Right forelimb (tissue), 1 donor: ENCODE measurements at regions not wholly inside any gene's neighbourhood (a gene's known extent, or its start where the extent isn't known, plus 50 kb on each side); places are given as distances from the start of the nearest gene placed in this dataset.
"Not testable (repeated sequence)": the region's sequence is repeated elsewhere in the genome, so short reads cannot be mapped to it uniquely, and the experiment has no call there.

Source experiments
- DNase-seq: peaks from one replicate; pipeline ENCODE4 v3.0.0-alpha.2; 2018

DNA sequence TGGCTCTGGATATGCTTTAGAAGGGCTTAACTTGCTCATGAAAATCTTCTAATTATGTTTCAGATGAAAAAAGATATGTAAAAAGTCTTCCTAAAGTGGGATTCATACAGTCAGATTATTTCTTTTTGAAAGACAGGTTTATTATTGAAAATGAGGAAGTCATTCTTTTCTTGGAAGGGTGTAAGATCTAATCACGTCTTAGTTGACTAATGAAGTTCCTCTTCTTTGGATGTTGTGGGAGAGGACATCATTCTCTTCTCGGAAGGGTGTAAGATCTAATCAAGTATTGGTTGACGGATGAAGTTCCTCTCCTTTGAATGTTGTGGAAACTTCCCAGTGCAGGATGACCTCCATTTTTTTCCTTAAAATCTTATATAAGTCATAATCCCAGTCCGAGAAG lies 74.9 kb downstream of the ALG10 start:
- DNase-seq = no peak

- no peak for DNase-seq
These were observed 83.2 kb downstream of the ALG10 start for GRCh38 chr12:34105392-34105933.

- DNase-seq = no peak
These were observed 83.9 kb downstream of the ALG10 start for GRCh38 chr12:34106172-34106571.

- no peak for DNase-seq
These were observed 84.7 kb downstream of the ALG10 start for GRCh38 chr12:34107016-34107415.

- no peak for DNase-seq
These were observed 85.6 kb downstream of the ALG10 start for GRCh38 chr12:34107781-34108404.

- DNase-seq = no peak
These were observed 86.1 kb downstream of the ALG10 start for GRCh38 chr12:34108405-34108803.

GRCh38 chr12:34108967-34109366 lies 86.7 kb downstream of the ALG10 start:
- DNase-seq = no peak

GRCh38 chr12:34109390-34109789 lies 87.1 kb downstream of the ALG10 start:
- DNase-seq = no peak

- DNase-seq = not testable (repeated sequence)
These were observed 87.7 kb downstream of the ALG10 start for GRCh38 chr12:34109909-34110531.

DNA sequence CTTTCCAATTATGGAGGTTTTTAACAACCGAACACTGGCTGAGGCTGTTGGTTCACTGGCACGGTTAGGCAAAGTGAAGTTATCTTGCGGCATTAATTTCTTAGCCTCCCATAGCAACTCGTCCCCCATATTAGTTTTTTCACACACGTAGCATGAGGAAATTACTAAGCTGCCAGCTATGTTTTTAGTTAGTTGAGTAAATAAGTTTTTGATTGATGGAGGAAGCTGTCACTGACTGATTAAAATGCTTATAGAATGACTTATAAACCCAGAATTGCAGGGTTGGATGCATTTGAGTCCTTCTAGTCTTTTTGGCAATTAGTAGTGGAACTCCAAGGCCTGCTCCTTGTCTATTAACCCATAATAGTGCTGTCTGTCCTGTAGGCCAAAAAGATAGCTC lies 97.1 kb downstream of the ALG10 start:
- DNase-seq = no peak

- no peak for DNase-seq
These were observed 99.1 kb downstream of the ALG10 start for GRCh38 chr12:34121360-34121759.

DNA sequence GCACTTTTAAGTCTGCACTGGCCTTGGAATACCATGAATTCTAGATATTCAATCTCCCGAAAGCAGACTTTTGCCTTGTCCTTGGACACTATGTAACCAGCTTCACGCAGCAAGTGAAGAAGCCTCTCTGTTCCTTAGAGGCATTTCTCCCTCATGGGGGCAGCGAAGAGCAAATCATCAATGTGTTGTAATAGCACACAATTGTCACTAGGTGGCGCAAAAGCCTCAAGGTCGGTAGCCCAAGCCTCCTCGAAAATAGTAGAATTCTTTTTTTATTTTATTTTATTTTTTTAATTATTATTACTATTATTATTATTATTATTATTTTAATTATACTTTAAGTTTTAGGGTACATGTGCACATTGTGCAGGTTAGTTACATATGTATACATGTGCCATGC lies 100.8 kb downstream of the ALG10 start:
- DNase-seq = not testable (repeated sequence)

DNA sequence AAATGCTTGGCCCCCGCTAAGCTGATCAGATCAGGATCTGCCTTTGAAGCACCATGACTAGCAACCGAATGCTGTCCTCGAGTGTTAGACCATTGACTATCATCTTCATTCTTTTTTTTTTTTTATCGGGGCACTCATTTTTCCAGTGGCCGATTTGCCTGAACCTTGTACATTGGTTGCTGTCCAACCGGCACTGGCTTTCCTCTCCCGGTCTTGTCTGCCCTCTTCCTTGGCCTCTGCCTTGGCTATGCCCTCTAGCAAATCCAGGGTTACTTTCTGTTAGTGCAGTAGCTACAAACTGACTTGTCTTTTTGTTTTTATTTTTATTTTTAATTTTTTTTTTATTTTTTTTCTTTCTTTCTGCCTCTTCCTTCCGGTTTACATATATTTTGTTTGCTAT lies 102.3 kb downstream of the ALG10 start:
- DNase-seq = no peak

- no peak for DNase-seq
These were observed 103.9 kb downstream of the ALG10 start for GRCh38 chr12:34126239-34126641.

GRCh38 chr12:34126805-34127204 lies 104.5 kb downstream of the ALG10 start:
- no peak for DNase-seq

- not testable (repeated sequence) for DNase-seq
These were observed 105.1 kb downstream of the ALG10 start for GRCh38 chr12:34127379-34127778.

DNA sequence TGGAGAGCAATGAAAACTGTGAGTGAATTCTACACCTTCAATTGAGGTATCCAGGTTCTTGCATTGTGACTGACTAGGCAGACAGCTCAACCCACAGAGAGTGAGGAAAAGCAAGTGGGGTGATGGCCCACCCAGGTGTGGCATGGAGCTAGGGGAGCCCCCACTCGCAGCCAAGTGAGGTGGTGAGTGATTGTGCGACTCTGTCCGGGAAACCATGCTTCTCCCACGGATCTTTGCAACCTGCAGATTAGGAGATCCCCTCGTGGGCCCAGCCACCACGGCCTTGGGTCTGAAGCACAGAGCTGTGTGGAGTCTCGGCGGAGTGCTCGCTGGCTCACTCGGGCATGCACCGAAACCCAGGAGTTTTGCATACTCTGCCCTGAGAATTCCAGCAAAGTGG lies 120.1 kb downstream of the ALG10 start:
- no peak for DNase-seq

DNA sequence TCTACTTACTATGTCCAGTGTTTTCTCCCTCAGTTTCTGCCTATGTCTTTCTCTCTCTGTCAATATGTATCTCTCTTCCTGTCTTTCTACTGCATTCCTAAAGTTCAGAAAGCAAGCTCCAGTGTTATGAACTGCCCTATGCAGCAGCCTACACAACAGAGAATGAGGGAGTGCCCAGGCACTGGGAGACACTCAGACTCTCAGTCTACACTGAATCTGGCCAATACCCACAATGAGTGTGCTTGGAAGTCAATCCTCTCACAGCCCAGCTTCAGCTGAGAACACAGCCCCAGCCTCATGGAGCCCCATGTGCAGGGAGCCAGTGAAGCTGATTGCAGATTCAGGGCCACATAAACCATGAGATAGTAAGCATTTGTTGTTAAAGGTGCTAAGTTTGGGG lies 128.7 kb downstream of the ALG10 start:
- no peak for DNase-seq

GRCh38 chr12:34163443-34163842 lies 141.1 kb downstream of the ALG10 start:
- no peak for DNase-seq

DNA sequence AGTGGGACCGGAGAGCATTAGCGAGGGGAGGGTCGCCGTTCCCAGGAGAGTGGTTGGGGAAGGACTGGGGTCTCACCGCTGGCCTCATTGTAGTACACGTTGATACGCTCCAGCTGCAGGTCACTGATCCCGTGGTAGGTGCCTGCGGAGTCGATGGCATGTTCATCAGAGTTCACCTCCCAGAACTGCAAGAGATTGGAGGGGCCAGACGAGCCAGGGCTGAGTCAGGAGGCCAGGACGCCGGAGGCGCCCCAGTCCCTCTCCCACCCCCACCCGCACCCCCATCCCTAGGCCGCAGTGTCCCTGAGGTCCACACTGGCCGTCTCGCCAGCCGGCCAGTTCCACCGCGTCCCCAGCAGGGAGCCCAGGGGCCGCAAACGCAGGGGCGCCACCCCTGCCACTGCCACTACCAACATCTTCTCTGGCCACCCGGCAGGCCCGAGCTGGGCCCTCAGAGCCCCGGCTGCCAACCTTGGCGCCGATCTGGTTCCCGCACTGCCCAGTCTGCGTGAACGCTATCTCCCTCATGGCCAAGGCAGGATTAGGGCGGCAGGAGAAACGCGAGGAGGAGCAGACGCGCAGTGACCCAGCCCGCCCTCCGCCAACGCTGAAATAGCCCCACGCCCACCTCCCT lies 144.2 kb downstream of the ALG10 start:
- no peak for DNase-seq

DNA sequence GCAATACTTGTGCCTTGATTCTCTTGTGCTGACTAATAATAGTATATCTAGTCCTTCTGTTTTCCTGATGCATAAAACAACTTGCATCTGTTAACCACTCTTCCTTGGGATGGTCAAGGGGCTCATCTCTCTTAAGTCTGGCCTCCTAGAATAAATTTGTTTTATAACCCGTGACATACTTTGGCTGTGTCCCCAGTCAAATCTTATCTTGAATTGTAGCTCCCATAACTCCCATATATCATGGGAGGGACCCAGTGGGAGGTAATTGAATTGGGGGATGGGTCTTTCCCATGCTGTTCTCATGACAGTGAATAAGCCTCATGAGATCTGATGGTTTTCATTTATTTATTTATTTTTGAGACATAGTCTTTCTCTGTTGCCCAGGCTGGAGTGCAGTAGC lies 146.2 kb downstream of the ALG10 start:
- not testable (repeated sequence) for DNase-seq

DNA sequence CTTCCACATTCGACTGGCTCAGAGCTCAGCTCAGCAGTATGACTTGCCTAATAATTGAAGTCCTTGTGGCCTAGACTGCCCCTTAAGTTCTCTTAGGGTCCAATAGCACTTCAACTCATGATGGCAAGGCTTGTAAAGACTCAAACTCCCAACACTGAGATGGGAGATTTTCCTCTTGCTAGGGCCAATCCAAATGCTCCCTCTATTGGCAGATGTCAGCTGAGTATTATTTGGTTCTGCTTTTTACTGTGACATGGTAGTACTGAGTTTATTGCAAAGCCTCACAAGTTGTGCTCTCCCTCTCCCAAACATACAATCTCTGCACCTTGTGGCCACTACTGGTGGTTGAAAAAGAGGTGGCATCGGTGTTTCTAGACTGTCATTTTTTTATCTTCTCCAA lies 164.2 kb downstream of the ALG10 start:
- no peak for DNase-seq

GRCh38 chr12:34188974-34189373 lies 166.7 kb downstream of the ALG10 start:
- no peak for DNase-seq

DNA sequence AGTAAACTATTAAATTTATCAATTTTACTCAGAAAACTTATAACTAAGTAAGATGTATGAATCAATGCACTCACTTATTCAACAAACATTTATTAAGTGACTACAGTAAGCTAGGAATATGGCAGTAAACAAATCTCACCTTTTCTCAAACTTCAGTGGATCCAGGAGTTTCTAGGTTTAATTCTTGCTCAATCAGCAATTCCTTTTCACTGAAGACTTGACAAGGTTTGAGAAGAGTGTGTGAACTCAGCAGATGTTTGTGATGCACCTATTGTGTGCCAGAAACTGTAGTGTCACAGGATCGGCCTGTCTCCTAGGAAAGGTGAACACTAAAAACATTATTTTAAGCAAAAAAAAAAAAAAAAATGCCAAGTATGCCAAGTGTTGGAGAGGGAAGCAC lies 167.8 kb downstream of the ALG10 start:
- DNase-seq = no peak
